CD14-positive monocyte (primary cell): ENCODE measurements at regions not wholly inside any gene's neighbourhood (a gene's known extent, or its start where the extent isn't known, plus 50 kb on each side); places are given as distances from the start of the nearest gene placed in this dataset.

ENCODE experiments used
- DNase-seq, 3 donors: peaks; one replicate each; pipeline ENCODE4 v3.0.0-alpha.2; 2011 to 2022
- H2AFZ ChIP-seq: 2 replicates; pipeline ENCODE4 v1.6.0; 2012; ENCODE audit warnings: mild to moderate bottlenecking, low read depth, low read length, inconsistent platforms; ENCODE audit not compliant: insufficient read depth, poor library complexity, severe bottlenecking
- H3K27ac ChIP-seq, 2 donors: 1 replicate in 1 of 2; 2 replicates in 1 of 2; pipeline ENCODE4 v1.5.1; 2012 to 2013; ENCODE audit warnings: low read length in 2 of 2, control low read depth in 1 of 2, inconsistent platforms in 1 of 2, low read depth in 1 of 2, mild to moderate bottlenecking in 1 of 2
- H3K27me3 ChIP-seq, 2 donors: one replicate each; pipeline versions ENCODE4 v1.6.0 to v1.6.1; 2011 to 2013; ENCODE audit warnings: low read length in 2 of 2; ENCODE audit not compliant: control insufficient read depth in 2 of 2, insufficient read depth in 2 of 2
- H3K36me3 ChIP-seq, 2 donors: replicated peaks in 1 of 2; 1 replicate in 1 of 2; 2 replicates in 1 of 2; pipeline versions ENCODE4 v1.5.1 to v1.6.1; 2012 to 2013; ENCODE audit warnings: low read length in 2 of 2, control low read depth in 1 of 2, inconsistent platforms in 1 of 2, mild to moderate bottlenecking in 1 of 2; ENCODE audit not compliant: insufficient read depth in 2 of 2, control insufficient read depth in 1 of 2
- H3K4me1 ChIP-seq, 2 donors: 1 replicate in 1 of 2; 2 replicates in 1 of 2; pipeline versions ENCODE4 v1.5.1 to v1.6.1; 2012 to 2013; ENCODE audit warnings: low read length in 2 of 2, control low read depth in 1 of 2, inconsistent platforms in 1 of 2, mild to moderate bottlenecking in 1 of 2, moderate library complexity in 1 of 2; ENCODE audit not compliant: insufficient read depth in 2 of 2, control insufficient read depth in 1 of 2
- H3K4me2 ChIP-seq: replicated peaks from 2 replicates; pipeline ENCODE3; 2012; ENCODE audit warnings: low read length, moderate library complexity, mild to moderate bottlenecking; ENCODE audit not compliant: poor library complexity, severe bottlenecking; ENCODE audit errors: extremely low read depth
- H3K4me3 ChIP-seq, 3 experiments: fragments of 200-600 bp in 1 of 3; sonication (generic) in 1 of 3; replicated peaks in 1 of 3; 1 replicate in 2 of 3; 2 replicates in 1 of 3; pipeline ENCODE4 v1.5.1; 2011 to 2013; ENCODE audit warnings: low read length in 3 of 3, mild to moderate bottlenecking in 3 of 3, control low read depth in 2 of 3, low read depth in 2 of 3, inconsistent platforms in 1 of 3, moderate library complexity in 1 of 3
- H3K79me2 ChIP-seq: 2 replicates; pipeline ENCODE4 v1.6.0; 2012; ENCODE audit warnings: mild to moderate bottlenecking, control low read depth, inconsistent platforms, low read length, moderate library complexity; ENCODE audit not compliant: insufficient read depth
- H3K9ac ChIP-seq: 2 replicates; pipeline ENCODE4 v1.6.0; 2017; ENCODE audit warnings: low read length, mild to moderate bottlenecking; ENCODE audit not compliant: insufficient read depth, poor library complexity, severe bottlenecking
- H3K9me3 ChIP-seq, 2 donors: replicated peaks in 1 of 2; 1 replicate in 1 of 2; 2 replicates in 1 of 2; pipeline versions ENCODE4 v1.5.1 to v1.6.1; 2012 to 2013; ENCODE audit warnings: low read length in 2 of 2, control low read depth in 1 of 2; ENCODE audit not compliant: control insufficient read depth in 1 of 2, insufficient read depth in 1 of 2
- H4K20me1 ChIP-seq: 2 replicates; pipeline ENCODE4 v1.6.0; 2012; ENCODE audit warnings: mild to moderate bottlenecking, low read length, control low read depth, moderate library complexity; ENCODE audit not compliant: insufficient read depth
- H3K27ac Mint-ChIP-seq, 7 donors: one replicate each; pipeline ENCODE4 v1.8.0; 2020; ENCODE audit warnings: mild to moderate bottlenecking in 7 of 7, mixed read lengths in 7 of 7, moderate library complexity in 6 of 7, inconsistent platforms in 2 of 7
- H3K27me3 Mint-ChIP-seq, 3 donors: one replicate each; pipeline ENCODE4 v1.8.0; 2021 to 2022; ENCODE audit warnings: low read depth in 3 of 3, mild to moderate bottlenecking in 3 of 3, mixed read lengths in 3 of 3, moderate library complexity in 3 of 3, inconsistent platforms in 1 of 3
- H3K36me3 Mint-ChIP-seq, 2 donors: one replicate each; pipeline ENCODE4 v1.8.0; 2020; ENCODE audit warnings: mixed read lengths in 2 of 2, inconsistent platforms in 1 of 2, mild to moderate bottlenecking in 1 of 2
- H3K4me1 Mint-ChIP-seq: one replicate; pipeline ENCODE4 v1.8.0; 2020; ENCODE audit warnings: mild to moderate bottlenecking, mixed read lengths
- H3K4me3 Mint-ChIP-seq, 2 donors: one replicate each; pipeline ENCODE4 v1.8.0; 2020; ENCODE audit warnings: mild to moderate bottlenecking in 2 of 2, mixed read lengths in 2 of 2, moderate library complexity in 1 of 2
- H3K9me3 Mint-ChIP-seq, 7 donors: one replicate each; pipeline ENCODE4 v1.8.0; 2020 to 2022; ENCODE audit warnings: mixed read lengths in 7 of 7, mild to moderate bottlenecking in 6 of 7, moderate library complexity in 6 of 7, inconsistent platforms in 2 of 7
- WGBS: methylation state at CpG from one replicate; pipeline ENCODE4 v1.1.5; 2013; ENCODE audit warnings: missing lambda C conversion rate; ENCODE audit not compliant: insufficient coverage; 5-methylcytosine and 5-hydroxymethylcytosine counted together
- intact Hi-C, 2 donors: fragments of 100-400 bp; cut with micrococcal nuclease; formaldehyde crosslinking; loops; one replicate each; pipeline versions ENCODE4 v1.15.0 to v1.15.1; 2023
- TF ChIP-seq, protein P1 (sequence below): fragments of 200-600 bp; IDR thresholded peaks from one replicate; pipeline ENCODE4 v1.8.0; 2022; ENCODE audit warnings: antibody characterized with exemption, mild to moderate bottlenecking

DNA sequence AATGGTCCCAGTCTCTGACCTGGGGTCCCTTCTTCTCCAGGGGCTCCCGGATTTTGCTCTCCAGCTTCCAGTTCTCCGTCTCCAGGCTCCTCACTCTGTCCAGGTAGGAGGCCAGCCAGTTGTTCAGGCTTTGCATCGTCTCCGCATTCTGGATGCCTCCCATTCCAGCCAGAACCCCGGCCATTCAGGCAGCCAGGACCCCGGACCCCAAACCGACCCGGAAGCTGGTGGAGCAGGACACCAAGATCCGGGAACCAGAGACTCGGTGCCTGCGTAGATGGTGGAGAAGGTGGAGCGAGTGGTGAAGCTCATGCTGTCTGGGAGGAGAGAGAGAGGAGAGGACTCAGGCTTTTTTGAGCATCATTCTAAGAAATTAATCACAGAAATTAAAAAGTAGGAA, 572.4 kb upstream of the NCAM2 start:
- Mint-ChIP-seq H3K4me3 (no peak overlapping the region), H3K4me1 (peaks cover 4% of the 10 kb centered on the region), H3K36me3 (no peaks in the 10 kb centered on the region), H3K27me3 (no peaks in the 10 kb centered on the region), H3K9me3 (peaks cover 22 to 34% (median 26%) of the 10 kb centered on the region in 7 donors), H3K27ac (no peak overlapping the region)
- Histone ChIP-seq H3K4me1 (no peaks in the 10 kb centered on the region), H3K9ac (no peak overlapping the region), H3K9me3 (peaks cover 21 to 44% of the 10 kb centered on the region in 2 donors), H3K36me3 (no peaks in the 10 kb centered on the region), H3K4me2 (no peak overlapping the region), H3K27me3 (no peaks in the 10 kb centered on the region), H3K4me3 (no peak overlapping the region), H4K20me1 (no peaks in the 10 kb centered on the region), H3K79me2 (no peaks in the 10 kb centered on the region), H3K27ac (no peak overlapping the region), H2AFZ (no peak overlapping the region)
- TF ChIP-seq, protein P1, sequence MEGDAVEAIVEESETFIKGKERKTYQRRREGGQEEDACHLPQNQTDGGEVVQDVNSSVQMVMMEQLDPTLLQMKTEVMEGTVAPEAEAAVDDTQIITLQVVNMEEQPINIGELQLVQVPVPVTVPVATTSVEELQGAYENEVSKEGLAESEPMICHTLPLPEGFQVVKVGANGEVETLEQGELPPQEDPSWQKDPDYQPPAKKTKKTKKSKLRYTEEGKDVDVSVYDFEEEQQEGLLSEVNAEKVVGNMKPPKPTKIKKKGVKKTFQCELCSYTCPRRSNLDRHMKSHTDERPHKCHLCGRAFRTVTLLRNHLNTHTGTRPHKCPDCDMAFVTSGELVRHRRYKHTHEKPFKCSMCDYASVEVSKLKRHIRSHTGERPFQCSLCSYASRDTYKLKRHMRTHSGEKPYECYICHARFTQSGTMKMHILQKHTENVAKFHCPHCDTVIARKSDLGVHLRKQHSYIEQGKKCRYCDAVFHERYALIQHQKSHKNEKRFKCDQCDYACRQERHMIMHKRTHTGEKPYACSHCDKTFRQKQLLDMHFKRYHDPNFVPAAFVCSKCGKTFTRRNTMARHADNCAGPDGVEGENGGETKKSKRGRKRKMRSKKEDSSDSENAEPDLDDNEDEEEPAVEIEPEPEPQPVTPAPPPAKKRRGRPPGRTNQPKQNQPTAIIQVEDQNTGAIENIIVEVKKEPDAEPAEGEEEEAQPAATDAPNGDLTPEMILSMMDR, result no peak
- intact Hi-C loops, result no loop called here
- DNase-seq, result no peak
- 96% methylated on average over 8 of the region's 12 CpGs for WGBS

DNA sequence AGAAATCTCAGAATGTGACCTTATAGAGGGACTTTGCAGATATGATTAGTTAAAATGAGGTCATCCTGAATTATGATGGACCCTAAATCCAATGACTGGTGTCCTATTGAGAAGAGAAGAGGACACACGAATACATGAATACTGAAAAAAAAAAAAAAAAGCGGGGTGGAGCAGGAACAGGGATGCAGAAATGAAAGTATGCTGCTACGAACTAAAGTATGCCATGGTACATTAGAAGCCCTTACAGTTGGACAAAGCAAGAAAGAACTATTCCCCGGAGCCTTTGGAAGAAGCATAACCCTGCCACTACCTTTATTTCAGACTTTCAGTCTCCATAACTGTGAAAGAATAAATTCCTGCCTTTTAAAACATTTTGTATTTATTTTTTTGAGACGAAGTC, 557.9 kb upstream of the NCAM2 start:
- Histone ChIP-seq H3K27ac (no peak overlapping the region), H3K4me3 (no peak overlapping the region), H3K79me2 (no peaks in the 10 kb centered on the region), H3K27me3 (no peaks in the 10 kb centered on the region), H3K9me3 (peaks cover 6 to 13% of the 10 kb centered on the region in 2 donors), H4K20me1 (no peaks in the 10 kb centered on the region), H3K4me2 (no peak overlapping the region), H3K4me1 (peaks cover 0 to 3% of the 10 kb centered on the region in 2 donors), H2AFZ (no peak overlapping the region), H3K36me3 (no peaks in the 10 kb centered on the region), H3K9ac (no peak overlapping the region)
- Mint-ChIP-seq H3K27me3 (peaks cover 0 to 1% (median 0%) of the 10 kb centered on the region in 3 donors), H3K9me3 (peaks cover 6 to 18% (median 14%) of the 10 kb centered on the region in 7 donors), H3K4me1 (peaks cover 4% of the 10 kb centered on the region), H3K27ac (no peak overlapping the region), H3K4me3 (no peak overlapping the region), H3K36me3 (no peaks in the 10 kb centered on the region)
- intact Hi-C loops, result no loop called here
- TF ChIP-seq, protein P1, result no peak
- no CpG with 5 or more reads among the region's 5 CpGs for WGBS
- no peak for DNase-seq
